ENCODE measurements at regions not wholly inside any gene's neighbourhood (a gene's known extent, or its start where the extent isn't known, plus 50 kb on each side); places are given as distances from the start of the nearest gene placed in this dataset.

- TF ChIP-seq POLR2A (IDR thresholded peaks at IDR 0.05) (no peak), CTCF (IDR thresholded peaks at IDR 0.05) (no peak)
Measured at GRCh38 chr22:22974156-22974555, 86.5 kb downstream of the IGLL5 start.
